HepG2 (cell line): ENCODE measurements at regions not wholly inside any gene's neighbourhood (a gene's known extent, or its start where the extent isn't known, plus 50 kb on each side); places are given as distances from the start of the nearest gene placed in this dataset.

Source experiments
- ATAC-seq: fragments of 200-7000 bp; cut with Tn5 transposase; 3 replicates; pipeline ENCODE4 v1.9.1; 2020; ENCODE audit warnings: mild to moderate bottlenecking, moderate library complexity
- BruUV-seq: library from RNA; stranded (reverse); fragments of 400-500 nt; replicated peaks from 2 replicates; lab custom pipeline; 2021; lab: Mats Ljungman, UMichigan
- CTCF ChIA-PET: fragments of 300-600 bp; formaldehyde crosslinking; extraction: SDS; loops from one replicate; lab custom pipeline; 2021; ENCODE audit warnings: low total read pairs, inconsistent platforms, low intra/inter-chr PET ratio; lab: Yijun Ruan, JAX
- POLR2A ChIA-PET: fragments of 350-600 bp; sonication (Branson Sonifier 250); formaldehyde crosslinking; loops from one replicate; lab custom pipeline; 2020; ENCODE audit warnings: antibody characterized with exemption, inconsistent platforms; lab: Yijun Ruan, JAX
- DNase-seq: peaks from one replicate; pipeline ENCODE4 v3.0.0-alpha.2; 2015; ENCODE audit warnings: low spot score
- FAIRE-seq: peaks from 3 replicates; lab custom pipeline; 2011; peaks lifted over from hg19 to GRCh38; lab: Jason Lieb, UNC
- H2AFZ ChIP-seq: one replicate; pipeline ENCODE4 v1.6.1; 2011; ENCODE audit warnings: low read length, inconsistent platforms
- H3K27ac ChIP-seq: fragments of 300-600 bp; 3 replicates; pipeline ENCODE4 v1.8.0; 2011; ENCODE audit warnings: mixed run types, mild to moderate bottlenecking, mixed read lengths, low read length, inconsistent platforms; ENCODE audit not compliant: insufficient read depth; ENCODE audit errors: extremely low read length
- H3K27me3 ChIP-seq, 2 experiments: fragments of 200-600 bp in 1 of 2; 2 replicates in 1 of 2; 3 replicates in 1 of 2; pipeline versions ENCODE4 v1.6.0 to v1.8.0; 2011; ENCODE audit warnings: low read length in 2 of 2, mild to moderate bottlenecking in 2 of 2, moderate library complexity in 2 of 2, inconsistent platforms in 1 of 2; ENCODE audit not compliant: insufficient read depth in 2 of 2, control insufficient read depth in 1 of 2
- H3K36me3 ChIP-seq, 2 experiments: fragments of 200-600 bp in 1 of 2; replicated peaks in 1 of 2; 2 replicates in 1 of 2; 3 replicates in 1 of 2; pipeline versions ENCODE4 v1.5.1 to v1.8.0; 2011; ENCODE audit warnings: low read length in 2 of 2, inconsistent platforms in 1 of 2; ENCODE audit not compliant: insufficient read depth in 2 of 2, control insufficient read depth in 1 of 2
- H3K4me1 ChIP-seq: 2 replicates; pipeline ENCODE4 v1.5.1; 2012; ENCODE audit warnings: low read length, inconsistent platforms; ENCODE audit not compliant: insufficient read depth
- H3K4me2 ChIP-seq: 2 replicates; pipeline ENCODE4 v1.6.0; 2011; ENCODE audit warnings: low read depth, low read length, inconsistent platforms
- H3K4me3 ChIP-seq, 3 experiments: fragments of 200-600 bp in 1 of 3; sonication (generic), shearing (Covaris generic) in 1 of 3; replicated peaks in 1 of 3; 2 replicates each; pipeline ENCODE4 v1.5.1; 2011 to 2016; ENCODE audit warnings: low read length in 3 of 3, inconsistent platforms in 2 of 3, low read depth in 2 of 3, mild to moderate bottlenecking in 2 of 3, control low read depth in 1 of 3, mixed read lengths in 1 of 3; ENCODE audit not compliant: insufficient read depth in 1 of 3
- H3K79me2 ChIP-seq: one replicate; pipeline ENCODE4 v1.6.1; 2011; ENCODE audit warnings: low read length, inconsistent platforms; ENCODE audit not compliant: insufficient read depth
- H3K9ac ChIP-seq: 2 replicates; pipeline ENCODE4 v1.6.0; 2011; ENCODE audit warnings: mild to moderate bottlenecking, low read depth, low read length, inconsistent platforms; ENCODE audit not compliant: insufficient read depth
- H3K9me3 ChIP-seq: 2 replicates; pipeline ENCODE4 v1.5.1; 2012; ENCODE audit warnings: mild to moderate bottlenecking, low read length
- H4K20me1 ChIP-seq: 2 replicates; pipeline ENCODE4 v1.6.0; 2011; ENCODE audit warnings: inconsistent platforms, mild to moderate bottlenecking, low read length, moderate library complexity; ENCODE audit not compliant: insufficient read depth
- EP300 ChIP-seq, 3 experiments: sonication (generic) in 1 of 3; formaldehyde crosslinking in 1 of 3; IDR thresholded peaks; 2 replicates each; pipeline versions ENCODE4 v1.5.1 to v1.6.1; 2011 to 2020; ENCODE audit warnings: low read depth in 2 of 3, low read length in 2 of 3, borderline replicate concordance in 1 of 3, improper control_type of control experiment in 1 of 3, mild to moderate bottlenecking in 1 of 3, missing genetic modification reagents in 1 of 3, moderate library complexity in 1 of 3
- MYNN ChIP-seq: sonication (generic); formaldehyde crosslinking; IDR thresholded peaks from 2 replicates; pipeline ENCODE4 v1.4.0; 2020; ENCODE audit warnings: mild to moderate bottlenecking, low read depth, missing genetic modification reagents
- NBN ChIP-seq: fragments of 450-650 bp; conservative IDR thresholded peaks from 2 replicates; pipeline ENCODE4 v1.6.1; 2017
- POLR2G ChIP-seq: fragments of 200-400 bp; formaldehyde crosslinking; IDR thresholded peaks from 2 replicates; pipeline ENCODE4 v1.6.1; 2018; ENCODE audit warnings: mild to moderate bottlenecking, low read depth, low read length, moderate library complexity
- SP5 ChIP-seq: IDR thresholded peaks from 2 replicates; pipeline ENCODE4 v1.6.1; 2016; ENCODE audit warnings: low read depth, borderline replicate concordance
- SRSF4 ChIP-seq: fragments of 200-400 bp; formaldehyde crosslinking; IDR thresholded peaks from one replicate; pipeline ENCODE4 v1.6.1; 2018; ENCODE audit warnings: mild to moderate bottlenecking, low read depth, low read length, moderate library complexity; ENCODE audit not compliant: poor library complexity, severe bottlenecking
- ZFAT ChIP-seq: sonication (generic); formaldehyde crosslinking; conservative IDR thresholded peaks from 2 replicates; pipeline ENCODE4 v1.8.1; 2023; ENCODE audit warnings: missing genetic modification reagents, inconsistent platforms
- ZNF343 ChIP-seq: sonication (generic); formaldehyde crosslinking; IDR thresholded peaks from 2 replicates; pipeline ENCODE4 v1.4.0; 2020; ENCODE audit warnings: mild to moderate bottlenecking, missing genetic modification reagents
- ZNF430 ChIP-seq: sonication (generic); formaldehyde crosslinking; IDR thresholded peaks from 2 replicates; pipeline ENCODE4 v1.9.0; 2021; ENCODE audit warnings: mild to moderate bottlenecking, missing genetic modification reagents
- ZNF639 ChIP-seq: conservative IDR thresholded peaks from 2 replicates; pipeline ENCODE4 v1.6.1; 2018; ENCODE audit warnings: missing genetic modification reagents
- WGBS: methylation state at CpG from one replicate; pipeline ENCODE4 v1.1.6; 2017; ENCODE audit warnings: low lambda C conversion rate; 5-methylcytosine and 5-hydroxymethylcytosine counted together
- in situ Hi-C: cut with HindIII; loops from 2 replicates; pipeline ENCODE4 v1.10.0; 2017; ENCODE audit warnings: low pct_unique_long_range_greater_than_20kb; ENCODE audit not compliant: extremely low pct_ligation_motif_present
- intact Hi-C: fragments of 100-400 bp; cut with micrococcal nuclease; formaldehyde crosslinking; loops from one replicate; pipeline ENCODE4 v1.10.0; 2022; ENCODE audit not compliant: unreplicated experiment

- Histone ChIP-seq H3K4me3 (no peak overlapping the region), H3K4me2 (no peak overlapping the region), H3K9ac (no peak overlapping the region), H3K27ac (no peak overlapping the region), H3K27me3 (no peaks in the 10 kb centered on the region), H4K20me1 (no peaks in the 10 kb centered on the region), H3K4me1 (peaks cover 9% of the 10 kb centered on the region), H3K36me3 (no peaks in the 10 kb centered on the region), H2AFZ (no peak overlapping the region), H3K9me3 (no peaks in the 10 kb centered on the region), H3K79me2 (no peaks in the 10 kb centered on the region)
- WGBS = 10% methylated on average over 3 of the region's 3 CpGs
- in situ Hi-C loops (no loop called here), intact Hi-C loops (no loop called here)
- TF ChIP-seq SRSF4 = no peak
- TF ChIP-seq NBN = no peak
- no peak for TF ChIP-seq SP5 (CRISPR knock-in tag)
- no peak for TF ChIP-seq POLR2G
- no peak for TF ChIP-seq ZNF343
- TF ChIP-seq ZNF639 (CRISPR knock-in tag) = no peak
- no peak for TF ChIP-seq EP300 (IDR thresholded peaks at IDR 0.05; ENCODE audit: low read depth in 2 of 2, low read length in 2 of 2)
- no peak for TF ChIP-seq EP300 (CRISPR knock-in tag; IDR thresholded peaks at IDR 0.05; ENCODE audit: borderline replicate concordance)
- no peak for TF ChIP-seq ZNF430
- no peak for TF ChIP-seq MYNN (CRISPR knock-in tag)
- no peak for TF ChIP-seq ZFAT (CRISPR knock-in tag)
- ChIA-PET POLR2A (no interaction called here), CTCF (no interaction called here)
- FAIRE-seq (no peak), DNase-seq (no peak), ATAC-seq (no peak)
- BruUV-seq = no TSS peak
These were observed 206.4 kb upstream of the CDKN2B start for GRCh38 chr9:22215521-22215920.
